Ovary (tissue), 7 donors: ENCODE measurements at regions not wholly inside any gene's neighbourhood (a gene's known extent, or its start where the extent isn't known, plus 50 kb on each side); places are given as distances from the start of the nearest gene placed in this dataset.
A peak's percentile ranks its signal among the peaks of the same experiment; 100 is the strongest.

ENCODE experiments used
- DNase-seq, 5 donors: peaks; one replicate each; pipeline ENCODE4 v3.0.0-alpha.2; 2019 to 2020
- H3K27ac ChIP-seq, 2 donors: fragments of 200-600 bp; one replicate each; pipeline versions ENCODE4 v1.5.1 to v1.8.0; 2019 to 2022
- H3K27me3 ChIP-seq: fragments of 200-600 bp; one replicate; pipeline ENCODE4 v1.8.0; 2022
- H3K36me3 ChIP-seq: fragments of 200-600 bp; sonication (generic); one replicate; pipeline ENCODE4 v1.5.1; 2019
- H3K4me1 ChIP-seq: one replicate; pipeline ENCODE4 v1.8.1; 2013; ENCODE audit warnings: mild to moderate bottlenecking, moderate library complexity; ENCODE audit not compliant: insufficient read depth
- H3K4me3 ChIP-seq: fragments of 200-600 bp; sonication (generic); one replicate; pipeline ENCODE4 v1.5.1; 2017
- H3K9me3 ChIP-seq, 2 donors: fragments of 200-600 bp in 1 of 2; sonication (generic) in 1 of 2; one replicate each; pipeline versions ENCODE4 v1.5.1 to v1.8.1; 2013 to 2019; ENCODE audit warnings: mild to moderate bottlenecking in 1 of 2, moderate library complexity in 1 of 2
- CTCF ChIP-seq, 3 donors: fragments of 450-650 bp in 2 of 3; fragments of 200-600 bp in 1 of 3; IDR thresholded peaks; one replicate each; pipeline versions ENCODE4 v1.5.1 to v1.8.0; 2016 to 2022; ENCODE audit warnings: antibody characterized with exemption in 3 of 3, mild to moderate bottlenecking in 1 of 3
- EP300 ChIP-seq: sonication (generic); formaldehyde crosslinking; IDR thresholded peaks from one replicate; pipeline ENCODE4 v1.6.1; 2017; ENCODE audit warnings: antibody characterized with exemption
- POLR2A ChIP-seq: fragments of 450-650 bp; IDR thresholded peaks from one replicate; pipeline ENCODE4 v1.6.1; 2017; ENCODE audit warnings: antibody characterized with exemption, mild to moderate bottlenecking, moderate library complexity
- WGBS, 3 donors: extraction: QIAGEN DNeasy Blood & Tissue Kit in 1 of 3; methylation state at CpG; one replicate each; pipeline versions ENCODE4 v1.1.5 to v1.1.7; 2013 to 2017; 5-methylcytosine and 5-hydroxymethylcytosine counted together
- intact Hi-C, 4 donors: fragments of 100-400 bp; cut with DNase I; formaldehyde crosslinking; loops; one replicate each; pipeline versions ENCODE4 v1.11.0 to v1.15.1; 2022 to 2023
- donor health status: DM: no; HTN: no; CAD: no; lungs with moderate emphysema.
- donor health status: DM: no; HTN: no; CAD: no.
- donor health status: Bipolar disorder and iron deficiency.
- donor health status: DM: no; HTN: no; CAD: no.
- donor health status: DM: yes; HTN: yes; CAD: no.

DNA sequence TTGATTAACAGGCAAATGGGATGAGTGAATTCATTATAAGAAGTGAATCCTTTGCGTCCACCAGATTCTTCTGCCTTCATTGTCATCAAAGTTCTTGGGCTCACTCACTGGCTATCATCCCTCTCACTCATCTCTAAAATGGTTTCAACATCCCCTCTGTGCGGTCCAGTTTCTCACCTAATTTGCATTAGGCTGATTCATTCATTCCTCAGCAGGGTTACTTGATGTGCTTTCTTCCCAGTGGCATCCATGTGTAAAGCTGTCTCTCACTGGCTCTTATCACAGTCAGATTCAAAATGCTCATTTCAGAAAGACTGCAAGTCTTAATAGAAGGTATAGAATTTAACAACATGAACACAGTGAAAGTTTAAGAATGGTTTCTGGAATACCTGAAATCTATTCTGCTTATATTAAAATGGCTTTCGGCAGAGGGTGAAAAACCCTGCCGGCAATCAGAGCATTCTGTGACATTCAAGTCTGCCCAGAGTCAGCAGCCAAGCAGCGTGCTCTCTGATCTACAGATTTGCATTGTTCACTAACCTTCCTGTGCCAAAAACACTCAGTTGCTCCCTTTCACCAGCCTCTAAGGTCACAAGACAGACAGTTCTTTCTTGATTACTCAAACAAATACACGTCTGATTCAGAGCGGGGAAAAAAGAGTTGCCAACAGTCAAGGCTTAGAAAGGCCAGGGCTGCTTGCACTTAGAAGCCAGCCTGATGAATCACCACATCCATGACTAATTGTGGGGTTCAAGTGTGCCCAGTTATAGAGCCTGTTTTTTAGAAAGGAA, 106.7 kb downstream of the TES start:
- peak in 3 of 5 donors; percentile 19 to 28 (median 26) for DNase-seq
- Histone ChIP-seq H3K27me3 (no peaks in the 10 kb centered on the region), H3K9me3 (no peaks in the 10 kb centered on the region), H3K4me3 (no peak overlapping the region), H3K27ac (no peak overlapping the region), H3K4me1 (peaks cover 9% of the 10 kb centered on the region), H3K36me3 (no peaks in the 10 kb centered on the region)
- intact Hi-C loops = no loop called here
- TF ChIP-seq CTCF (IDR thresholded peaks at IDR 0.05) = no peak
- no peak for TF ChIP-seq POLR2A
- 37 to 38% (median 38%) methylated on average over 7 of the region's 7 CpGs for WGBS, 3 donors

GRCh38 chr7:116317907-116318306, 107.6 kb downstream of the TES start:
- peaks cover 9% of the 10 kb centered on the region for H3K4me1 ChIP-seq
- no peak for DNase-seq
- 92 to 94% (median 93%) methylated on average over 4 of the region's 4 CpGs for WGBS, 3 donors
- H3K9me3 ChIP-seq = no peaks in the 10 kb centered on the region
- H3K27ac ChIP-seq = no peak overlapping the region
- no peaks in the 10 kb centered on the region for H3K36me3 ChIP-seq
- no peak for TF ChIP-seq CTCF (IDR thresholded peaks at IDR 0.05)
- no peak for TF ChIP-seq POLR2A
- TF ChIP-seq EP300 = no peak
- intact Hi-C loops = no loop called here
- H3K27me3 ChIP-seq = no peaks in the 10 kb centered on the region
- H3K4me3 ChIP-seq = no peak overlapping the region

DNA sequence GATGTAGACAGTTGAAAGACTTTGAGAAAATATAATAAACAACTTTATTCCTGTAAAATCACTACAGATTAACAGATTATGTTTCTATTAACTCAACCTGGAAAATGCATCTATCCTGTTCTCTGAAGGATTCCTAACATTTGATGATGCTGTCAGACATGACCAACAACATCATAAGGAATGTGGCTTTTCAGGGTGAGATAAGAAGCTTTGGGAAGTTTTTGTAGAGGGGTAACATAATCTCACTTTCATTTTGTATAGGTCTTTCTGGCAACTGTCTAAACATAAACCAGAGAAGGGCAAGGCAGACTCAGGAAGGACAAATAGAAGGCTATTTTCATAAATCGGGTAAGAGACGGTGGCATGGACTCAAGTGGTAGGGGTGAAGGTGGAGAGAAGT, 112.2 kb downstream of the TES start:
- H3K9me3 ChIP-seq = no peaks in the 10 kb centered on the region
- H3K27me3 ChIP-seq = no peaks in the 10 kb centered on the region
- H3K27ac ChIP-seq = no peak overlapping the region
- no peak for DNase-seq
- intact Hi-C loops = no loop called here
- TF ChIP-seq CTCF (IDR thresholded peaks at IDR 0.05) (no peak), EP300 (no peak), POLR2A (no peak)
- peaks cover 2% of the 10 kb centered on the region for H3K4me1 ChIP-seq
- no peak overlapping the region for H3K4me3 ChIP-seq
- H3K36me3 ChIP-seq = no peaks in the 10 kb centered on the region
- WGBS, 3 donors = 93 to 95% (median 95%) methylated on average over 2 of the region's 2 CpGs

DNA sequence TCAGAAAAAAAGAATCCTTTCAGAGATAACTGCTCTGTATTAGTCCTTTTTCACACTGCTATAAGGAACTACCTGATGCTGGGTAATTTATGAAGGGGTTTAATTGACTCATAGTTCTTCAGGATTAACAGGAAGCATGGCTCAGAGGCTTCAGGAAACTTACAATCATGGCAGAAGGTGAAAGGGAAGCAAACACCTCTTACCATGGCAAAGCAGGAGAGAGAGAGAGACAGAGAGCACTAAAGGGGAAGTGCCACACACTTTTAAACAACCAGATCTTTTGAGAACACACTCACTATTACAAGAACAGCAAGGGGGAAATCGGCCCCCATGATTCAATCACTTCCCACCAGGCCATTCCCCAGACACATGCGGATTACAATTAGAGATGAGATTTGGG, 114.2 kb downstream of the TES start:
- Histone ChIP-seq H3K36me3 (no peaks in the 10 kb centered on the region), H3K27me3 (no peaks in the 10 kb centered on the region), H3K4me3 (no peak overlapping the region), H3K9me3 (no peaks in the 10 kb centered on the region), H3K27ac (no peak overlapping the region), H3K4me1 (peaks cover 4% of the 10 kb centered on the region)
- intact Hi-C loops = no loop called here
- 85 to 97% (median 93%) methylated on average over 2 of the region's 2 CpGs for WGBS, 3 donors
- DNase-seq = no peak
- TF ChIP-seq POLR2A (no peak), EP300 (no peak), CTCF (IDR thresholded peaks at IDR 0.05) (no peak)
